GM18517 (cell line): ENCODE measurements at regions not wholly inside any gene's neighbourhood (a gene's known extent, or its start where the extent isn't known, plus 50 kb on each side); places are given as distances from the start of the nearest gene placed in this dataset.

Experiments
- ATAC-seq: cut with Tn5 transposase; IDR thresholded peaks from one replicate; pipeline ENCODE4 v1.9.1; 2021; ENCODE audit warnings: mild to moderate bottlenecking, moderate library complexity; ENCODE audit not compliant: unreplicated experiment

- no peak for ATAC-seq
These were observed 54.7 kb downstream of the GLUD2 start for GRCh38 chrX:121102101-121102500.

- ATAC-seq, result no peak
These were observed 56.0 kb downstream of the GLUD2 start for GRCh38 chrX:121103381-121103780.

GRCh38 chrX:121106484-121107235 is 59.2 kb downstream of the GLUD2 start:
- ATAC-seq, result no peak

GRCh38 chrX:121109986-121110385 is 62.6 kb downstream of the GLUD2 start:
- ATAC-seq, result no peak

GRCh38 chrX:121110536-121110935 is 63.1 kb downstream of the GLUD2 start:
- no peak for ATAC-seq

GRCh38 chrX:121114691-121115090 is 67.3 kb downstream of the GLUD2 start:
- no peak for ATAC-seq

- no peak for ATAC-seq
These were observed 73.5 kb downstream of the GLUD2 start for GRCh38 chrX:121120690-121121605.

- no peak for ATAC-seq
These were observed 74.9 kb downstream of the GLUD2 start for GRCh38 chrX:121122332-121122731.

- ATAC-seq, result no peak
These were observed 81.8 kb downstream of the GLUD2 start for GRCh38 chrX:121128925-121129877.

GRCh38 chrX:121132675-121133074 is 85.3 kb downstream of the GLUD2 start:
- no peak for ATAC-seq

- no peak for ATAC-seq
These were observed 88.2 kb downstream of the GLUD2 start for GRCh38 chrX:121135488-121136207.

- ATAC-seq, result no peak
These were observed 98.7 kb downstream of the GLUD2 start for GRCh38 chrX:121146059-121146628.

- no peak for ATAC-seq
These were observed 102.8 kb downstream of the GLUD2 start for GRCh38 chrX:121150217-121150616.

GRCh38 chrX:121151293-121151692 is 103.9 kb downstream of the GLUD2 start:
- ATAC-seq, result peak; percentile 80

GRCh38 chrX:121154858-121155404 is 107.5 kb downstream of the GLUD2 start:
- ATAC-seq, result no peak

GRCh38 chrX:121160987-121161386 is 113.6 kb downstream of the GLUD2 start:
- peak; percentile 88 for ATAC-seq

GRCh38 chrX:121161501-121161933 is 114.1 kb downstream of the GLUD2 start:
- peak; percentile 62 for ATAC-seq

- no peak for ATAC-seq
These were observed 116.0 kb downstream of the GLUD2 start for GRCh38 chrX:121163443-121163842.

- ATAC-seq, result no peak
These were observed 118.5 kb downstream of the GLUD2 start for GRCh38 chrX:121165930-121166359.
